T-helper 2 cell (primary cell): ENCODE measurements at regions not wholly inside any gene's neighbourhood (a gene's known extent, or its start where the extent isn't known, plus 50 kb on each side); places are given as distances from the start of the nearest gene placed in this dataset.
"Not testable (repeated sequence)": the region's sequence is repeated elsewhere in the genome, so short reads cannot be mapped to it uniquely, and the experiment has no call there.

Source experiments
- DNase-seq, 5 experiments: peaks; one replicate each; pipeline versions ENCODE4 v3.0.0 to v3.0.0-alpha.2; 2012 to 2022

DNA sequence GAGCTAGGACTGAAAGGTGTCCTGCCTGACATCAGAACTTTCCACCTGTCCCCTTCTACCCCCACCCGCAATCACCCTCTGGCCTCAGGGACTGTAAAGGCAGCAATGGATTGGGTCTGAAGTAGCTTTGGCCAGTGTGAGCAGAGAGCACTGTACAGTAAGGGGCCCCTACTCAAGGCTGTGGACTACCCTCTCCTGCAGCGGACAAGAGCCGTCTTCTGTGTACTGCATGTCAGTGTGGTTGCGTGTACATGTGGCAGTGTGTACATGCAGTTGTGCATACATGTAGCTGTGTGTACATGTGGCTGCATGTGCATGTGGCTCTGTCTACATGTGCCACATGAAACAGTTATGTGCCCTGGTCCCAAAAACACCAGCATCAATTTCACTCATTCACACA lies 205.9 kb upstream of the LINGO1 start:
- DNase-seq: no peak

DNA sequence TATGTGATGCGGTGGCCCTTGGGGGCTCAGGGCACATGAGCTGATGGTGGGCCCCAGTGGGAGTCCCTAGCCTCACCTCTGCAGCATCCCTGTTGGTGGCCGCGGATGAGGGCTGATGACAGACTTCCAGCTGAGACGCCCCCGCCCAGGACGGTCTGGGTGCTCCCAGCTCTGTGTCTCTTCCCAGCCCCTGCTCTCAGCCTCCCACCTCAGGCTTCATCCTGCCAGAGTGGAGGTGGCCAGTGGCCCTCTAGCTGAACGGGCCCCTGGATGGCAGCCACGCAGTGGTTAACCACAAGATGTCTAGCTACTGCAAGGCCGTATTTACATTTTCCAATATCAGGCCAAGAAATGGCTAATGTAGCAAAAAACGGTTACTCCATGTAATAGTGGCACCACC lies 205.3 kb upstream of the LINGO1 start:
- DNase-seq: no peak

DNA sequence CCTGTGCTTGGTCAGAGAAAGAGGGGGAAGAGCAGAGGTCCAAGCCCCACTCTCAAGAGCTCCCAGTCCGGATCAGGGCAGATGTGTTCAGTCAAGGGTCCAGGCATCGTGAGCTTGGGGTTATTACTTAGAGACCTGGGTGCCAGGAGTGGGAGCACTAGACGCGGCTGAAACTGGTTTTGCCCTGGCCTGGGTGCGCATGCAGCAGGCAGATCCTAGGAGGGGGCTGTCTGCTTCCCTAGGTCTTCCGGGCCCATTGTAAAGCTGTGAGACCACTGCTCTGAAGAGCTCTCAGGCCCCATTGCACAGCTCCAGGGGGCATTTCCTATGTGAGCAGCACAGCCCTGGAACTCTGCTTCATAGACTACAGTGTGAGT lies 204.9 kb upstream of the LINGO1 start:
- no peak for DNase-seq

DNA sequence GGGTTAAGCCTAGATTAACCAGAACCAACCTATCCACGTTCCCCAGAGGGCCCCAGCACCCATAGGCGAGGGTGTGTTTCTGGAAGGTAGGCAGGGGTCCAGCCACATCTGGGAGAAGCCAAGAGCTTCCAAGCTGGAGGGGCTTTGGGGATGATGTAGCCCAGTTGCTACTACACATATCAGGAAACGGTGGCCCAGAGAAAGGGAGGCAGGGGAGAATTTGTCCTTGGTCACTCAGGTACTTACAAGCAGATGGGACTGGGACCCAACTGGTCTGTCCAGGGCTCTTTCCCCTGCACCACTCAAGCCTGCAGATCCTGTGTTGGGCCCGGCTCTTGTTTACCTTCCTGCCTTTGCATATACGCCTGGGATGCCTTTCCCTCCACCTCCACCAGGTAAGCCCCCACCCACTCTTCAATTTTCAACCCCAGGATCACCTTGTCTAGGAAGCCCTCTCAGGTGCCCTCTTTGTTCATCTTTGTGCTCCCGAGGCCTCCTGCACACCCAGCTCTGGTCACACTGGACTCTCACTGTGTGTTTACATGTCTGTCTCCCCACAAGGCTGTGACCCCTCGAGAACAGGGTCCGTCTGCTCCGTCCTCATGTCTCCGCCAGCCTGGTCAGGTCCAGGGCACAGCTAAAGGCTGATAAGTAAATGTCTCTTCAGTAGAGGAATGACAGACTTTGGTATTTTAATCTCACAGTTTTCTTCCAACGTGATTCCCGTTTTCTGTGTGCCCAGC lies 204.4 kb upstream of the LINGO1 start:
- DNase-seq: no peak

DNA sequence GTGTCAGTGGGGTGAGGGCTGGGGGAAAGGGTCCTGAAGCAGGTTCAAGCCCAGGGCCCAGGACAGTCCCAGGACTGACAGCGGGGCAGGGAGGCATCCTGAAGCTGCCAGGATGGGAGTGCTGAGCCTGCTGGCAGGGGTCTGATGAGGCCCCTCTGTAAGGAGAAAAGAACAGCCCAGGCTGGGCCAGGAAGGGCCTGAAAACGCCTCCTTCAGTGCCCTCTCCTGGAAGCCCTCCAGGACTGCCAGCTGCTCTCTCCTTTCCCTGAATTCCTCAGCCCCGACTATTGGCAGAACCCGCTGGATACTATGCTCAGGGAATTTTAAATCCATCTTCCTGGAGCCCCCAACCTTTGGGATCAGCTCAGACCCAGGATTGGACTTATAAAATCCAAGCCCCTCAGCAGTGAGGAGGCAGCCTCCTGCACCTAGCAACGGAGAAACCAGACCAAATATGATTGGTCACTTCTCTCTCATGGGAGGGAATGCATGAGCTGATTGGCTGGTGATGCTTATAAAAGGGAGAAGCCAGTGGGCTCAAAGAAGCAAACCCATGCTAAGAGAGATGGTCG lies 203.5 kb upstream of the LINGO1 start:
- DNase-seq: no peak

DNA sequence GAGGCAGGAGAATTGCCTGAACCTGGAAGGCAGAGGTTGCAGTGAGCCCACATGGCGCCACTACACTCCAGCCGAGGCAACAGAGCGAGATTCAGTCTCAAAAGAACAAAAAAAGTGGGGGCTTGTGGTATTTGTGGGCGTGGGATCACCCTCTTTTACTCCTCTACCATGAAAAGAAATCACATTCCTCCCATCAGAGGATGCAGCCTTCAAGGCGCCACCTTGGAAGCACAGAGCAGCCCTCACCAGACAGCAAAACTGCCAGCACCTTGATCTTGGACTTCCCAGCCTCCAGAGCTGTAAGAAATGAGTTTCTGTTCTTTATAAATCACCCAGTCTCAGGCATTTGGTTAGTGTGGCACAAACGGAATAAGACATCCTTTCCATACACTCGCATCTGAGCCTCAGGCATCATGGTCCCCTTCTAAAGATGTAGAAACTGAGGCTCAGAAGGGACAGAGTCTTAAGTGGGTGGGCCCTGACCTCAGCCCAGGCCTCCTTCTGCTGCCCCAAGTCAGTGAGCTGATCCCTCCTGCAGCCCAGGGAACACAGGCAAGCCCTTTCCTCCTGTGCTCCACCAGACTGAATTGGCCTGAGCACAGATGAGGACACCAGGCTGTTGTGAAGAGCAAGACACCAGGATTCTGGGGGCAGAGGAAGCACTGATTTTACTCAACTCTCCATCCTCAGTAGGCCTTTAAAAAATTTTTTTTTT lies 201.7 kb upstream of the LINGO1 start:
- DNase-seq: no peak

DNA sequence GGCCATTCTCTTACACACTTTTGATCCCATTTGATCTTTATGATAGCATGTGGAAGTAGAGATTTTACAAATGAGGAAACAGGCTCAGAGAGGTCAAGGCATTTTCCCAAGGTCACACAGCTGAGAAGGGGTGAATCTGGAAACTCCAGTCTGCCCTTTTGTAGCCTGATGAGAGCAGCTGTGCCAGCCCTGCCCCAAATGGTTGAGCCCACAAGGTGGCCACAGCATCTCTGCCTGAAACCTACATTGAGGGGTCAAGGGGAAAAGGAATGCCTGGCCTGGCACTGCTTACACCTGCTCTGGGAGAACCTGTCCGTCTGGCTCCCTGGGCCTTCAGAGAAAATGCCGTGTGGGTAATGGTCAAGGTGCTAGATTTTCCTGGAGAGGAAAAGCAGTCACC lies 200.2 kb upstream of the LINGO1 start:
- DNase-seq: no peak

DNA sequence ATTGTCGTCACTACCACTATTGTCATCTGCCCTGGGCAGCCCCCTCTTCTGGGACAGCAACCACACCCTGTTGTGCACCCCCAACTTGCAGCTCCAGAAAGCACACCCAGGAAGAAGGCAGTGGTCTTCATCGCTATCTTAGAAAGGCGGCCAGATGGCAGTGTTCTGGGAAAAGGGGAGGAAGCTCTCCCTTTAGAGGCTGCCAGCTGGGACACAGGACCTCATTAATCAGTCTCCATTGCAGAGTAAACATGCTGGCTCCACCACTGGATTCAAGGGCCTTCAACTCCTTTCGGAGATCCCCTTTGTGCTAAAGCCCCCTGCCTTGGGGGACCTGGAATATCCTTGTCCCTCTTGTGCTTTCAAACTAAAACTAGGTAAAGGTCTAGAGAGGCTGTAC lies 199.3 kb upstream of the LINGO1 start:
- DNase-seq: no peak

DNA sequence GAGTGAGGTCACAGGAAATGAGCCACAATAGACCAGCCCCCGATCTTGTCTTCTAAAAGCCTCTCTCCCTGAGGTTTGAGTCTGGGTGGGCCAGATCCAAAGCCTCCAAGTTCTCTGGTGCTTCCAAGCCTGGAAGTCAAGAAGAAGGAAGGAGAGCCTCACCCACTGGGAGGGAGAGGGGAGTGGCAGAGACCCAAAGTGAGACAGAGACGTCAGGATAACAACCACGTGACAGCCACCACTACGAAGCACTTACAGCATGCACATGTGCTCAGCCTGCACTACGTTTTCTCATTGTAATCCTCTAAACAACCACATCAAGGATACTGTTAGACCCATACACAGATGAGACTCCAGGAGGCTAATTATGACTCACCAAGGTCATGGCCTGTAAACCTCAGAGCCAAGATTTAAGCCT lies 197.3 kb upstream of the LINGO1 start:
- no peak for DNase-seq

DNA sequence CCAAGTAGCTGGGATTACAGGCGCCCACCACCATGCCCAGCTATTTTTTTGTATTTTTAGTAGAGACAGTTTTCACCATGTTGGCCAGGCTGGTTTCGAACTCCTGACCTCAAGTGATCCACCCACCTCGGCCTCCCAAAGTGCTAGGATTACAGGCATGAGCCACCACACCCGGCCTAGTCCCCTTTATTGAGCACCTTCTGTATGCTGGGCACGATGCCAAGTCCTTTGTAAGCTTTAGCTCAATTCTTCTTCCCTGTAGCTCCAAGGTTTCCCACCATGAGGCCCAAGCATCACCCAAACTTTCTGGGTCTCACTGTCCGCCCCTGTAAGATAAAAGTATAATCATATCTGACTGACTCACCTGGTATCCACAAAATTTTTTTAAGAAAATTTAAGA lies 196.6 kb upstream of the LINGO1 start:
- DNase-seq: not testable (repeated sequence)

DNA sequence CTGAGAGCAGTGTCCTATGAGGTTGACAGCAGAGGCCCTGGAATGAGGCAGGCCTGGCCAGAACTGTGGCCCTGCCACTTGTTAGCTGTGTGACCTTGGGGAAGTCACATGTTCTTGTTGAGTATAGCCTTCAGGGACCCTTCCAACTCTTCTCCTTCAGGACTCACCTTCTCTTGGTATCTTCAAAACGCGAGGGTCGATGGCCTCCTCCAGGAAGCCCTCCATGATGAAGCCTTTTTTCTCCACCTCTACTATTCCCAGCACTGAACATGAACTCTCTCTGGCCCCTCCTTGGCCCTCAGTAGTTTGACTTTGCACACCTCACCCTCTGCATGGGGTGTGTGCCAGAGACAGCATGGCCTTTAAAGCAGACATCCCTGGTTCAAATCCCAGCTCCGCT lies 195.1 kb upstream of the LINGO1 start:
- no peak for DNase-seq

DNA sequence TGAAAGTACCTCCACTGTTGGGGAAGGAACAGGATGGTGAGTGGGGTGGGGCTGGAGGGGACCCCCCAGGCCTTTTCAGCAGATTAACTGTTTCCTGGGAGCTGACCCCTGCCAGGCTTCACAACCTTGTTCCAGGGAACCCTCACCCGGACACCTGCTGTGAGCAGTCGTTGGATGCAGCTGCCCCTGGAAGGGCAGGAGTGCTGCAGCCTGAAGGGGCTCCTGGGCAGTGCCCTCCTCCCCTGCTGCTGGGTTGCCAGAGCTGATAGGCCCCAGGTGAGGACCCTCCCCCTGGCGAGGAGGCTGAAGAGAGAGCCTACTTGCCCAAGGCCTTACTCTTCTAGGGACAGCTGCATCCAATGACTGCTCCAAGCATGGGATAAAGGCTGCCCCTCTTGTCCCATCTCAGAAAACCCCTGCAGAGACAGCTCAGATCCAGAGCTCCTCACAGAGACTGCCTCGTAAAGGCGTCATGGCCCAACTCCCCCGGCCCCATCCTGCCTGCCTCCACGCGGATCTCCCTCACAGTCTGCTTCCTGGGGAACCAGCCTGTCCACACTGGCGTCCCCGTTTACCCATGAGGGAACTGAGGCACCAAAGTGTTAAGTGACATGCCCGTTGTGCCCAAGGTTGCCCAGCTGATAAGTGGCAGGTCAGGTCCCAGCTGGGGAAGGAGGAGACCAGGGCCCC lies 193.4 kb upstream of the LINGO1 start:
- DNase-seq: no peak

DNA sequence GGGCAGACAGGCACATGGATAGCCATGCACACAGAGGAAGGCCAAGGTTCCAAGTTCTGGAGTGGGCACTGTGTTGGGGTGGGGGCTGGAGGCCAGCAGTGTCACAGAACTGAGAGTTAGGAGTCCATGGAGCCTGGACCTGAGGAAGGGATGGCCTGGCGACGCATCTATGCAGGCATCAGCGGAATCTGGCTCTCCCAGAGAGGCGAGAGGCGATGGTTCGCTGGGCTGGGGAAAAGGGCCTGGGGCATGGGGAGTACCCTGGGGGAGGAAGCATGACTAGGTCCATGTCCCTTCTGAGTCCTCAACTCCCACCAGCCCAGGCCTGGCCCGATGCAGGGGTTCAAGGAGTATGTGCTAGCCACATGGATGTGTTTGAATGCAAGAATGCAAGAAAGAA lies 192.8 kb upstream of the LINGO1 start:
- DNase-seq: no peak

DNA sequence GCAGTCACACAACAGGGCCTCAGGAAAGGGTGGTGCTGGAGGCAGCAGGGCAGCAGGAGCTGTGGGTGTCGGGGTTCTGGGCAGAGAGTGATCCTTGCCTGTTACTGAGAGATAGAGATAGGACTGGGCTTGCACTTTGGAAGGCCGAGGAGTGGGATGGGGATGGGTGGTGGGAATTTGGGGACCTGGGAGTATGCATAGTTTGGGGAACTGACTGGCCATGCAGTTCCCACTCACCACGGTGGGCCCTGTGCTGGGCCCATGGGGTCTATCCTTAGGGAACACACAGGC lies 192.5 kb upstream of the LINGO1 start:
- DNase-seq: no peak

DNA sequence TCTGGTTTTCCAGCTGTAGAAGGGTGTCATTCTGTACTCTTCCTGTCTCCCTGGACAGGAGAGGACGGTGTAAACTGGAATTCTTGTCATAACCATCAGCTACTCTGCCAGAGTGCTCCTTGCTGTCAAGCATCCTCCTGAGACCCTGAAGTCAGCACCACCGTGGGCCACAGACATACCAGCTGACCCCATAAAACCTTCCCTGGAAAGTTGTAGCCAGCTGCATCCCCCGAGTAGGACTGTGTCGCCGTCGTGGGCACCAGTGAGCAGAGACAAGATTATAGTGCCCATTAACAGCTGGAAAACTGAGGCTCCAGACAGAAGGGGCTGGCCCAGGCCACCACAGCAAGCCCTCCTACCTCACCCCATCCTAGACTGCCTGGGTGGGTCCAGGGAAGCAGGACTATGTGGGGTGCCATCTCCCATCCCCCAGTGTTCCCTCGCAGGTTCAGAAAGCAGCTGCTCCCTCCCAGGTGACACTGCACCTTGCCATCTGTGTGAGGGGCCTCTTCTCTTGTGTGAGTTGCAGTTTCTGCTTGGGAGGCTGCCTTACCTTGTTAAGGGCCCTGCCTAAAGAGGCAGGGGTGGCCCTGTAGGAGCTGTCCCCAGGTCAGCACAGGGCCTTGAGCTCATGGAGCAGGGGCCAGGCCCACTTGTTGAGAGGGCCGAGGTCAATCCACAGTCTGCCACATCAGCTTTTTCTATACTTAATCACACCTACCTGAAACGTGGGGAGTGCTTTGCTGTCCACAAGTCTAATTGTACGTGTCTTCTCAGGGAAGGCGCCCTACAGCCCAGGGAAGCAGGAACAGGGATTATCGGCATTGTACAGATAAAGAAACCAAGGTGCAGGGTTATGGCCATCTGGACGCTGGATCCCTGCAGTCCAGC lies 191.9 kb upstream of the LINGO1 start:
- DNase-seq: no peak

DNA sequence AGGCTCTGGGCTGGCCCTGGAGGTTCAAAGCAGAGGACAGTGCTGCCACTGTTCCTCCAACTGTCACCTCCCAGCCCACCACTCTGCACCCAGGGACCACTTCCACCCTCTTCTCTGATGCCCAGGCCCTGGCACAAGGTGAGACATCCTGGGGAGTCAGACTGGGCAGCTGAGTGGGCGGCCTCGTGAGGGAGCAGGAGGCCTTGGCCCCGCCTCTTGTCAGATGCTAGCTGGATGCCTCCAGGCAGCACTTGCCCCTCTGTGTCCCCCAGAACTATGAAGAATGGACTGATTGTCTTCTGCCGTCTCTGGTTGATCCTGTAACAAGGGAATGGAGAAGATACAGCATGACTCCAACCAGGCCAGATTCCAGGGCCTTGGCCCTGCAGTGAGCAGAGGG lies 191.0 kb upstream of the LINGO1 start:
- DNase-seq: no peak

DNA sequence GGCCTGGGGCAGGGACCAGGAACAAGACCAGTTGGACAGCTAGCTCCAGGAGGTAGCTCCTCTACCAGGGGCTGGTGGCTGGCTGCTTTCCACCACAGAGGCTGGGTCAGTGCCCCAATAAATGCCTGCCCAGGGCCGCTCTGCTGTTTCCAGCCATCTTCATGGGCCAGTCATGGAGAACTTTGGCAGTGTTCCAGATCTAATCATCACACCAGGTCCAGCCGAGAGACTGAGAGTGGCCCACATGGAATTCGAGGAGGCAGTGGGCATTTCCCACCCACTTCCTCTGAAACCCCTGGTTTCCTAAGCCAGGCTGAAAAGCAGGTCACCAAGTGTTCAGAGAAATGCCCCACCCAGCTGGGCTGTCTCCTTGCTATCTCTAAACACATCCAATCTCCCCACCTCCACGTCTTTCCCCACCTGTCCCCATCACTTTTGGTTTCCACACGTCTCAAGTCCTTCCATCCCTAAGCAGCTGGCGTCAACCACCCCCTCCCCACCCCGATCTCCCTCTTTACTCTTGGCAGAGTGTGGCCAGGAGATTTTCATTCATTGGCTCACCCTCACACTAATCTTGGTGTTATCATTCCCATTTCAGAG lies 190.0 kb upstream of the LINGO1 start:
- DNase-seq: no peak

DNA sequence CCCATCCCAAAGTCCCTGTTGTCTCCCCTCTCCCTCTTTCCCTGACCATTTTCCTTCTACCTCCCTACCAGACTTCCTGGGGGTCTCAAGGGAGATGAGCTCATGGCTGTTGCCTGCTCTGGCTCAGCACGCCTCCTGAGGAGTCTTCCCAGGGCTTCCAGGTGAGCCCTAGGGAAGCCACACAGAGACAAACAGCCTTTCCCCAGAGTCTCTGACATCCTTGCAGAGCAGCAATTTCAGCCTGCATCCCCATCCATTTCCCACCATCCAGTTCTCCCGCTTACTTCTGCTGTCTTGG lies 189.2 kb upstream of the LINGO1 start:
- DNase-seq: no peak

DNA sequence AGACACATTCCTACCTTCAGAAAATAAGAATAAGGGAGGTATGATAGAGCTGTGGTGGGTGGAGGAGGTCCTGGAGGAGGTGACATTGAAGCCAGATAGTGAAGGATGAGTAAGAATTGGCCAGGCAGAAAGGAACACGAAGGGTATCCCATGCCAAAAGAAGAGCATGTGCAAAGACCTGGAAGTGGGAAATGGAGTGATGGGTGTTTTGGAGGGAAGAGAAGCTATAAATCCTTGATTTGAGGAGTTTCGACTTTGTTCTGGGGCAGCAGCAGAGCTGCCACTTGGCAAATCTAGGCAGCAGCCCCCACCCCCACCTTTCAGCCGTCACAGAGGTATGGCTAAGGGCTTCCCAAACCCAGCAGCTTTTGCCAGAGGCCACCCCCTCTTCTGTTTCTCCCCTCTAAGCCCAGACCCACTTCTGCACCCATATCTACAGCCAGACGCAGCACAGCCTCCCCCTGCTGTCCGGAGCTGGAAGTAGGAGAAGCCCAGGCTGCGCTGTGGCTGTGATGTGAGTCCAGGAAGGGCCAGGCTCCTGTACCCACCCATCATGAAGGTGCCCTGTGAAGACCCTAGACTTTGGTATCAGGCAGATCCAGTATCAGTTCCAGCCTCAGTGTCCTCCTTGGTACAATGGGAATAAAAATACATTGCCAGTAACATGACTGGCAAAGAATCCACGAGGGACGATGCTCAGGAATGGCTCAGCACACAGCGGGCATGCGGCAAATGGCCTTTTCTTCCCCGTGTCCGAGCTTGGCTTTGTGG lies 188.7 kb upstream of the LINGO1 start:
- peak in 1 of 5 experiments; percentile 20 for DNase-seq

DNA sequence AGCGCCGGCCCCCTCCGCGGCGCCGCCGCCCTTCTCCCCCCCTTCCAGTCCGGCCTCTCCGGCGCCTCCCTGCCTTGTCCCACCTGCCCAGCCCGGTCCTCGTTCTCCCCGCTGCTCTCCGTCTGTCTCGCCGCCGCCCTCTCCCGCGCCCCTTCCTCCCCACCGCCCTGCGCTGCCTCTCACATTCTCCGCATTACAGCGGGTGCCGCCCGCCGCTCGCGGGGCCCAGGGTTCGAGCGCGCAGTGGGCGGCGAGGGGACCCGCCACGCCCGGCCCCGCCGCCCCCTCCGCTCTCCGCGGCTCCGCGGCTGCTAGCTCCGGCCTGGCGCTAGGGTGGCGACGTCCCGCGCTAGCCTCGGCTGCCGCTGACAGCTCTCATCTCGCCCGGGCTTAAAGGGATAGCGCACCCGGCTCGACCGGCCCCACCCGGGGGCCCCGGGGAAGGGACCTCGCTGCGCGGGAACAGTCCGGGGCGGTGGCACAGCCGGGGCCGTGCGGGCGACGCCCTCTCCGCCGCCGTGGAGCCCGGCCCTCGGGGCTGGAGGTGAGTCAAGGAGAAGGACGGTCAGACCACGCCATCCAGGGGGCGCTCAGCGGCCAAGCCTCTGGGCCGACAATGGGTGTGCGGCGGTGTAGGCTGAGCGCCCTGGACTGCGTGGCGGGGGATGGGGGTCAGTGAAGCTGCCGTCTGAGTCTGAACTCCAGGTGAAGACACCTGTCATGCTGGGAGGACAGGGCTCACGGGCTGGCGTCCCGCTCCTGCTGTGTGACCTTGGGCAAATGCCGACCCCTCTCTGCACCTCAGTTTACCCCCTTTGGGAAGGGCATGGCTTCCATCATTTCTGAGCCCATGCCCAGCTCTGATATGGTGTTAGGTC lies 187.4 kb upstream of the LINGO1 start:
- no peak for DNase-seq
